ENCODE measurements at regions not wholly inside any gene's neighbourhood (a gene's known extent, or its start where the extent isn't known, plus 50 kb on each side); places are given as distances from the start of the nearest gene placed in this dataset.

GRCh38 chr2:114046866-114047435, 157.1 kb downstream of the ACTR3 start:
- TF ChIP-seq POLR2AphosphoS5 (IDR thresholded peaks at IDR 0.05; ENCODE audit: low read depth, low read length) (no peak), POLR2A (IDR thresholded peaks at IDR 0.05; ENCODE audit: low read depth, low read length) (no peak), TAF1 (IDR thresholded peaks at IDR 0.05; ENCODE audit: low read depth, low read length) (no peak)
